Gastrocnemius medialis (tissue), 4 donors: ENCODE measurements at regions not wholly inside any gene's neighbourhood (a gene's known extent, or its start where the extent isn't known, plus 50 kb on each side); places are given as distances from the start of the nearest gene placed in this dataset.

Experiments
- POLR2A ChIP-seq, 2 donors: fragments of 450-650 bp; IDR thresholded peaks; one replicate each; pipeline ENCODE4 v1.6.1; 2017; ENCODE audit warnings: antibody characterized with exemption in 2 of 2, mild to moderate bottlenecking in 2 of 2, moderate library complexity in 2 of 2
- TF ChIP-seq, protein P1 (sequence below), 5 experiments: fragments of 450-650 bp in 3 of 5; fragments of 200-600 bp in 2 of 5; sonication (generic) in 2 of 5; IDR thresholded peaks in 4 of 5; conservative IDR thresholded peaks in 1 of 5; 1 replicate in 4 of 5; 2 replicates in 1 of 5; pipeline ENCODE4 v1.5.1; 2016 to 2019; ENCODE audit warnings: antibody characterized with exemption in 5 of 5, mild to moderate bottlenecking in 3 of 5, moderate library complexity in 3 of 5

DNA sequence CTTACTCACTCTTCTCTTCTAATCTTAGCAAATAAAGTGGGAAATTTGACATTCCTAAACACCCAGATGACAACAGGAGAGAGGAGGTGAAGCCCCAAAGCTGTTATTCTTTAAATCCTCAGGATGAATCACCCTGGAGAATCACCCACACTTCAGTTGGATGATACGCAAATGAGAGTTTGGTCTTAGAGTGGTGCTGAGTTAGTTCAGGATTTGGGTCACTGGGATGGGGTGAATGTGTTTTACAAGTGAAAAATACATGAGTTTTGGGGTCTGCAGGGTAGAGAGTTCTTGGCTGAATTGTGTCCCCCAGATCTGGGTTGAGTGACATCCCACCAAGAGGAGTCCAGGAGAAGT lies 117.2 kb downstream of the GGTLC2 start:
- TF ChIP-seq, protein P1, sequence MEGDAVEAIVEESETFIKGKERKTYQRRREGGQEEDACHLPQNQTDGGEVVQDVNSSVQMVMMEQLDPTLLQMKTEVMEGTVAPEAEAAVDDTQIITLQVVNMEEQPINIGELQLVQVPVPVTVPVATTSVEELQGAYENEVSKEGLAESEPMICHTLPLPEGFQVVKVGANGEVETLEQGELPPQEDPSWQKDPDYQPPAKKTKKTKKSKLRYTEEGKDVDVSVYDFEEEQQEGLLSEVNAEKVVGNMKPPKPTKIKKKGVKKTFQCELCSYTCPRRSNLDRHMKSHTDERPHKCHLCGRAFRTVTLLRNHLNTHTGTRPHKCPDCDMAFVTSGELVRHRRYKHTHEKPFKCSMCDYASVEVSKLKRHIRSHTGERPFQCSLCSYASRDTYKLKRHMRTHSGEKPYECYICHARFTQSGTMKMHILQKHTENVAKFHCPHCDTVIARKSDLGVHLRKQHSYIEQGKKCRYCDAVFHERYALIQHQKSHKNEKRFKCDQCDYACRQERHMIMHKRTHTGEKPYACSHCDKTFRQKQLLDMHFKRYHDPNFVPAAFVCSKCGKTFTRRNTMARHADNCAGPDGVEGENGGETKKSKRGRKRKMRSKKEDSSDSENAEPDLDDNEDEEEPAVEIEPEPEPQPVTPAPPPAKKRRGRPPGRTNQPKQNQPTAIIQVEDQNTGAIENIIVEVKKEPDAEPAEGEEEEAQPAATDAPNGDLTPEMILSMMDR (IDR thresholded peaks at IDR 0.05 in 4 of 5, conservative IDR thresholded peaks at IDR 0.05 in 1 of 5): no peak
- no peak for TF ChIP-seq POLR2A (IDR thresholded peaks at IDR 0.05)
